HCT116 (cell line): ENCODE measurements at regions not wholly inside any gene's neighbourhood (a gene's known extent, or its start where the extent isn't known, plus 50 kb on each side); places are given as distances from the start of the nearest gene placed in this dataset.

Experiments
- ATAC-seq: fragments of 200-7000 bp; cut with Tn5 transposase; 2 replicates; pipeline ENCODE4 v1.9.1; 2020; ENCODE audit warnings: mild to moderate bottlenecking, moderate library complexity
- BruUV-seq: library from RNA; stranded (reverse); fragments of 400-500 nt; replicated peaks from 2 replicates; lab custom pipeline; 2021; lab: Mats Ljungman, UMichigan
- CTCF ChIA-PET: fragments of 300-600 bp; sonication (Branson Sonifier 250); formaldehyde crosslinking; loops from one replicate; lab custom pipeline; 2021; ENCODE audit warnings: antibody characterized with exemption; lab: Charles Lee
- POLR2A ChIA-PET: fragments of 300-600, 350-600 bp; sonication (Branson Sonifier 250); formaldehyde crosslinking; loops from one replicate; lab custom pipeline; 2021; ENCODE audit warnings: antibody characterized with exemption; lab: Charles Lee
- RAD21 ChIA-PET, 2 experiments: fragments of 300-600 bp; sonication (Branson Sonifier 250); formaldehyde crosslinking; loops; one replicate each; lab custom pipeline; 2023; ENCODE audit warnings: low total read pairs in 2 of 2; ENCODE audit not compliant: uncharacterized antibody in 2 of 2, unreplicated experiment in 2 of 2, low non-redundant PET in 1 of 2; lab: Charles Lee
- DNase-seq: peaks from one replicate; pipeline ENCODE4 v3.0.0-alpha.2; 2010; ENCODE audit warnings: low read depth, low spot score
- H2AFZ ChIP-seq: fragments of 200-600 bp; shearing (Covaris generic), sonication (generic); 2 replicates; pipeline ENCODE4 v1.6.1; 2017; ENCODE audit warnings: low read depth, mixed run types, mixed read lengths, antibody characterized with exemption, low read length; ENCODE audit not compliant: poor library complexity, severe bottlenecking
- H3K27ac ChIP-seq: 2 replicates; pipeline ENCODE4 v1.5.1; 2012; ENCODE audit warnings: low read depth, low read length
- H3K27me3 ChIP-seq: fragments of 200-600 bp; sonication (generic); 2 replicates; pipeline ENCODE4 v1.6.1; 2016; ENCODE audit warnings: mixed run types, low read length, mixed read lengths; ENCODE audit not compliant: insufficient read depth
- H3K36me3 ChIP-seq, 2 experiments: fragments of 200-500 bp in 1 of 2; fragments of 200-600 bp in 1 of 2; sonication (Bioruptor generic) in 1 of 2; sonication (generic) in 1 of 2; 2 replicates each; pipeline versions ENCODE4 v1.5.1 to v1.6.1; 2014 to 2016; ENCODE audit warnings: low read length in 2 of 2, inconsistent platforms in 1 of 2, mixed read lengths in 1 of 2, mixed run types in 1 of 2; ENCODE audit not compliant: insufficient read depth in 2 of 2, control insufficient read depth in 1 of 2
- H3K4me1 ChIP-seq, 2 experiments: fragments of 200-600 bp in 1 of 2; sonication (generic) in 1 of 2; 2 replicates each; pipeline versions ENCODE4 v1.5.1 to v1.6.1; 2012 to 2017; ENCODE audit warnings: low read length in 2 of 2, inconsistent platforms in 1 of 2, mild to moderate bottlenecking in 1 of 2, mixed read lengths in 1 of 2, mixed run types in 1 of 2, moderate library complexity in 1 of 2; ENCODE audit not compliant: insufficient read depth in 2 of 2, control insufficient read depth in 1 of 2
- H3K4me2 ChIP-seq: fragments of 200-600 bp; sonication (generic); 2 replicates; pipeline ENCODE4 v1.6.1; 2017; ENCODE audit warnings: mixed run types, low read length, mixed read lengths
- H3K4me3 ChIP-seq, 2 experiments: fragments of 200-600 bp in 1 of 2; sonication (generic) in 1 of 2; replicated peaks in 1 of 2; 2 replicates each; pipeline ENCODE4 v1.5.1; 2011 to 2016; ENCODE audit warnings: low read length in 2 of 2, control low read depth in 1 of 2, low read depth in 1 of 2, mild to moderate bottlenecking in 1 of 2, mixed read lengths in 1 of 2, mixed run types in 1 of 2
- H3K79me2 ChIP-seq: fragments of 200-600 bp; sonication (generic); 2 replicates; pipeline ENCODE4 v1.6.1; 2017; ENCODE audit warnings: mild to moderate bottlenecking, mixed run types, low read length, moderate library complexity, mixed read lengths; ENCODE audit not compliant: insufficient read depth
- H3K9ac ChIP-seq: fragments of 200-600 bp; sonication (generic); 2 replicates; pipeline ENCODE4 v1.6.1; 2016; ENCODE audit warnings: low read length, mixed read lengths
- H3K9me2 ChIP-seq: fragments of 200-600 bp; sonication (generic), shearing (Covaris generic); 2 replicates; pipeline ENCODE4 v1.6.1; 2017; ENCODE audit warnings: mixed run types, mild to moderate bottlenecking, moderate library complexity; ENCODE audit not compliant: insufficient read depth
- H3K9me3 ChIP-seq, 2 experiments: fragments of 200-500 bp in 1 of 2; fragments of 200-600 bp in 1 of 2; sonication (Bioruptor generic) in 1 of 2; sonication (generic) in 1 of 2; 2 replicates each; pipeline ENCODE4 v1.6.1; 2014 to 2017; ENCODE audit warnings: low read length in 2 of 2, mixed read lengths in 2 of 2, inconsistent platforms in 1 of 2, low read depth in 1 of 2, mild to moderate bottlenecking in 1 of 2, mixed run types in 1 of 2, moderate library complexity in 1 of 2; ENCODE audit not compliant: control insufficient read depth in 1 of 2, insufficient read depth in 1 of 2
- H4K20me1 ChIP-seq: fragments of 200-600 bp; sonication (generic), shearing (Covaris generic); 2 replicates; pipeline ENCODE4 v1.6.1; 2017; ENCODE audit warnings: mixed run types, mild to moderate bottlenecking, moderate library complexity; ENCODE audit not compliant: insufficient read depth
- ELF1 ChIP-seq: IDR thresholded peaks from 2 replicates; pipeline ENCODE4 v1.6.1; 2012; ENCODE audit warnings: low read depth, borderline replicate concordance
- EZH2 ChIP-seq: fragments of 200-600 bp; sonication (generic); IDR thresholded peaks from 2 replicates; pipeline ENCODE4 v1.6.1; 2017; ENCODE audit warnings: antibody characterized with exemption, mixed run types
- EZH2phosphoT487 ChIP-seq: fragments of 200-600 bp; IDR thresholded peaks from 2 replicates; pipeline ENCODE4 v1.6.1; 2018; ENCODE audit warnings: antibody characterized with exemption, borderline replicate concordance
- FOSL1 ChIP-seq: IDR thresholded peaks from 2 replicates; pipeline ENCODE4 v1.6.1; 2012; ENCODE audit warnings: low read depth
- JUND ChIP-seq: IDR thresholded peaks from 2 replicates; pipeline ENCODE4 v1.6.1; 2012
- POLR2A ChIP-seq: IDR thresholded peaks from 2 replicates; pipeline ENCODE4 v1.7.0; 2011; ENCODE audit warnings: borderline replicate concordance; ENCODE audit not compliant: insufficient read depth, insufficient read length; ENCODE audit errors: extremely low read depth
- POLR2AphosphoS5 ChIP-seq: IDR thresholded peaks from 2 replicates; pipeline ENCODE4 v1.6.1; 2011; ENCODE audit warnings: mild to moderate bottlenecking, low read depth, low read length, moderate library complexity
- RAD21 ChIP-seq: IDR thresholded peaks from 2 replicates; pipeline ENCODE4 v1.6.1; 2012; ENCODE audit warnings: low read depth, mild to moderate bottlenecking
- SP1 ChIP-seq: IDR thresholded peaks from 2 replicates; pipeline ENCODE4 v1.6.1; 2012; ENCODE audit warnings: low read depth
- TCF7L2 ChIP-seq: IDR thresholded peaks from 2 replicates; pipeline ENCODE4 v1.7.0; 2011; ENCODE audit warnings: borderline replicate concordance, inconsistent platforms; ENCODE audit not compliant: insufficient read depth, insufficient read length; ENCODE audit errors: extremely low read depth
- YY1 ChIP-seq: IDR thresholded peaks from 2 replicates; pipeline ENCODE4 v1.6.1; 2011; ENCODE audit warnings: low read length, low read depth, moderate library complexity, mild to moderate bottlenecking; ENCODE audit not compliant: insufficient replicate concordance; ENCODE audit errors: extremely low read depth
- ZFX ChIP-seq: fragments of 450-650 bp; IDR thresholded peaks from 2 replicates; pipeline ENCODE4 v1.6.1; 2017
- ZNF274 ChIP-seq: fragments of 200-500 bp; sonication (Bioruptor generic); IDR thresholded peaks from 2 replicates; pipeline ENCODE4 v1.6.1; 2014; ENCODE audit warnings: mild to moderate bottlenecking, low read depth, low read length, inconsistent platforms
- intact Hi-C: fragments of 100-400 bp; cut with micrococcal nuclease; formaldehyde crosslinking; loops from 2 replicates; pipeline ENCODE4 v1.10.0; 2022
- TF ChIP-seq, protein P1 (sequence below): IDR thresholded peaks from 2 replicates; pipeline ENCODE4 v1.6.1; 2012
- TF ChIP-seq, protein P2 (sequence below), 3 experiments: fragments of 200-600 bp in 1 of 3; sonication (generic) in 1 of 3; IDR thresholded peaks in 2 of 3; conservative IDR thresholded peaks in 1 of 3; 2 replicates each; pipeline ENCODE4 v1.5.1; 2012 to 2017; ENCODE audit warnings: low read depth in 2 of 3, low read length in 2 of 3, antibody characterized with exemption in 1 of 3, borderline replicate concordance in 1 of 3, control low read depth in 1 of 3, mild to moderate bottlenecking in 1 of 3, mixed read lengths in 1 of 3, mixed run types in 1 of 3, moderate library complexity in 1 of 3; ENCODE audit not compliant: insufficient read depth in 1 of 3

- no peak overlapping the region for H3K4me2 ChIP-seq
- BruUV-seq = no TSS peak
- CTCF ChIA-PET = no interaction called here
- H3K27me3 ChIP-seq = no peaks in the 10 kb centered on the region
- H3K4me3 ChIP-seq = no peak overlapping the region
- no peaks in the 10 kb centered on the region for H3K9me2 ChIP-seq
- H3K4me1 ChIP-seq = no peaks in the 10 kb centered on the region
- H3K79me2 ChIP-seq = no peaks in the 10 kb centered on the region
- no peak overlapping the region for H3K9ac ChIP-seq
- intact Hi-C loops = no loop called here
- H3K9me3 ChIP-seq = no peaks in the 10 kb centered on the region
- no peak overlapping the region for H3K27ac ChIP-seq
- no peak overlapping the region for H2AFZ ChIP-seq
- DNase-seq = no peak
- no peak for TF ChIP-seq SP1
- TF ChIP-seq ZFX = no peak
- no peak for ATAC-seq
- H4K20me1 ChIP-seq = no peaks in the 10 kb centered on the region
- H3K36me3 ChIP-seq = no peaks in the 10 kb centered on the region
- POLR2A ChIA-PET = no interaction called here
- RAD21 ChIA-PET = no interaction called here
Observed at GRCh38 chr5:110965773-110966581, 105.5 kb upstream of the TSLP start.

GRCh38 chr5:110968246-110969005, 103.1 kb upstream of the TSLP start:
- ChIA-PET CTCF (no interaction called here), POLR2A (no interaction called here), RAD21 (no interaction called here)
- H2AFZ ChIP-seq = no peak overlapping the region
- no peak overlapping the region for H3K4me2 ChIP-seq
- ATAC-seq = no peak
- H3K79me2 ChIP-seq = no peaks in the 10 kb centered on the region
- H3K9me2 ChIP-seq = no peaks in the 10 kb centered on the region
- no peak overlapping the region for H3K4me3 ChIP-seq
- no peaks in the 10 kb centered on the region; a peak in 1 of 4 replicates for H3K36me3 ChIP-seq
- no TSS peak for BruUV-seq
- H3K27ac ChIP-seq = no peak overlapping the region
- no peaks in the 10 kb centered on the region for H4K20me1 ChIP-seq
- H3K9ac ChIP-seq = no peak overlapping the region
- no peak for DNase-seq
- H3K4me1 ChIP-seq = no peaks in the 10 kb centered on the region
- intact Hi-C loops = no loop called here
- H3K9me3 ChIP-seq = no peaks in the 10 kb centered on the region
- no peaks in the 10 kb centered on the region for H3K27me3 ChIP-seq
- TF ChIP-seq ELF1 (no peak), EZH2phosphoT487 (no peak), EZH2 (no peak), TCF7L2 (no peak), POLR2AphosphoS5 (no peak), FOSL1 (no peak), ZNF274 (no peak), JUND (no peak), YY1 (no peak), RAD21 (no peak), SP1 (no peak), POLR2A (no peak)
- TF ChIP-seq, protein P1, sequence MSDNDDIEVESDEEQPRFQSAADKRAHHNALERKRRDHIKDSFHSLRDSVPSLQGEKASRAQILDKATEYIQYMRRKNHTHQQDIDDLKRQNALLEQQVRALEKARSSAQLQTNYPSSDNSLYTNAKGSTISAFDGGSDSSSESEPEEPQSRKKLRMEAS = no peak
- TF ChIP-seq, protein P2, sequence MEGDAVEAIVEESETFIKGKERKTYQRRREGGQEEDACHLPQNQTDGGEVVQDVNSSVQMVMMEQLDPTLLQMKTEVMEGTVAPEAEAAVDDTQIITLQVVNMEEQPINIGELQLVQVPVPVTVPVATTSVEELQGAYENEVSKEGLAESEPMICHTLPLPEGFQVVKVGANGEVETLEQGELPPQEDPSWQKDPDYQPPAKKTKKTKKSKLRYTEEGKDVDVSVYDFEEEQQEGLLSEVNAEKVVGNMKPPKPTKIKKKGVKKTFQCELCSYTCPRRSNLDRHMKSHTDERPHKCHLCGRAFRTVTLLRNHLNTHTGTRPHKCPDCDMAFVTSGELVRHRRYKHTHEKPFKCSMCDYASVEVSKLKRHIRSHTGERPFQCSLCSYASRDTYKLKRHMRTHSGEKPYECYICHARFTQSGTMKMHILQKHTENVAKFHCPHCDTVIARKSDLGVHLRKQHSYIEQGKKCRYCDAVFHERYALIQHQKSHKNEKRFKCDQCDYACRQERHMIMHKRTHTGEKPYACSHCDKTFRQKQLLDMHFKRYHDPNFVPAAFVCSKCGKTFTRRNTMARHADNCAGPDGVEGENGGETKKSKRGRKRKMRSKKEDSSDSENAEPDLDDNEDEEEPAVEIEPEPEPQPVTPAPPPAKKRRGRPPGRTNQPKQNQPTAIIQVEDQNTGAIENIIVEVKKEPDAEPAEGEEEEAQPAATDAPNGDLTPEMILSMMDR (IDR thresholded peaks at IDR 0.05 in 2 of 3, conservative IDR thresholded peaks at IDR 0.05 in 1 of 3; ENCODE audit: borderline replicate concordance in 1 of 3, insufficient read depth in 1 of 3, low read depth in 2 of 3, low read length in 2 of 3) = no peak
